GM18499 (cell line): ENCODE measurements at regions not wholly inside any gene's neighbourhood (a gene's known extent, or its start where the extent isn't known, plus 50 kb on each side); places are given as distances from the start of the nearest gene placed in this dataset.
"Not testable (repeated sequence)": the region's sequence is repeated elsewhere in the genome, so short reads cannot be mapped to it uniquely, and the experiment has no call there.

ENCODE experiments used
- ATAC-seq: cut with Tn5 transposase; IDR thresholded peaks from one replicate; pipeline ENCODE4 v1.9.1; 2021; ENCODE audit warnings: moderate number of reproducible peaks; ENCODE audit not compliant: insufficient read depth, unreplicated experiment

- ATAC-seq, result not testable (repeated sequence)
Observed at GRCh38 chrX:23458957-23459356, 124.3 kb downstream of the PTCHD1 start.

GRCh38 chrX:23465105-23465791 lies 130.6 kb downstream of the PTCHD1 start:
- ATAC-seq, result no peak

- ATAC-seq, result no peak
Observed at GRCh38 chrX:23465985-23466384, 131.3 kb downstream of the PTCHD1 start.

- ATAC-seq, result no peak
Observed at GRCh38 chrX:23478056-23478455, 143.4 kb downstream of the PTCHD1 start.

- ATAC-seq, result no peak
Observed at GRCh38 chrX:23478561-23478960, 143.9 kb downstream of the PTCHD1 start.

GRCh38 chrX:23482561-23482960 lies 147.9 kb downstream of the PTCHD1 start:
- ATAC-seq, result no peak

- no peak for ATAC-seq
Observed at GRCh38 chrX:23483396-23483795, 148.7 kb downstream of the PTCHD1 start.

- no peak for ATAC-seq
Observed at GRCh38 chrX:23493941-23494374, 159.3 kb downstream of the PTCHD1 start.

GRCh38 chrX:23494741-23495140 lies 160.1 kb downstream of the PTCHD1 start:
- no peak for ATAC-seq

GRCh38 chrX:23497919-23498318 lies 163.3 kb downstream of the PTCHD1 start:
- no peak for ATAC-seq

- ATAC-seq, result no peak
Observed at GRCh38 chrX:23501974-23502373, 165.3 kb upstream of the PRDX4 start.

GRCh38 chrX:23503835-23504539 lies 163.3 kb upstream of the PRDX4 start:
- no peak for ATAC-seq

- ATAC-seq, result no peak
Observed at GRCh38 chrX:23504540-23504884, 162.8 kb upstream of the PRDX4 start.

GRCh38 chrX:23504895-23505294 lies 162.4 kb upstream of the PRDX4 start:
- no peak for ATAC-seq

GRCh38 chrX:23505531-23506303 lies 161.6 kb upstream of the PRDX4 start:
- ATAC-seq, result no peak

- ATAC-seq, result no peak
Observed at GRCh38 chrX:23509256-23509655, 158.0 kb upstream of the PRDX4 start.

GRCh38 chrX:23511793-23512192 lies 155.5 kb upstream of the PRDX4 start:
- no peak for ATAC-seq

GRCh38 chrX:23513121-23513520 lies 154.2 kb upstream of the PRDX4 start:
- no peak for ATAC-seq

- no peak for ATAC-seq
Observed at GRCh38 chrX:23514082-23514481, 153.2 kb upstream of the PRDX4 start.

- ATAC-seq, result no peak
Observed at GRCh38 chrX:23515028-23515427, 152.3 kb upstream of the PRDX4 start.

- ATAC-seq, result not testable (repeated sequence)
Observed at GRCh38 chrX:23523026-23523657, 144.2 kb upstream of the PRDX4 start.
